Neural progenitor cell (in vitro differentiated cells): ENCODE measurements at regions not wholly inside any gene's neighbourhood (a gene's known extent, or its start where the extent isn't known, plus 50 kb on each side); places are given as distances from the start of the nearest gene placed in this dataset.

Experiments used
- DNase-seq: peaks from one replicate; pipeline ENCODE4 v3.0.0-alpha.2; 2016; ENCODE audit warnings: low spot score
- H2AFZ ChIP-seq: fragments of 200-600 bp; sonication (generic); replicated peaks from 2 replicates; pipeline ENCODE4 v1.6.1; 2016; ENCODE audit warnings: antibody characterized with exemption
- H3F3A ChIP-seq: fragments of 200-600 bp; sonication (generic); 2 replicates; pipeline ENCODE4 v1.6.1; 2016; ENCODE audit warnings: antibody characterized with exemption, low read depth
- H3K27ac ChIP-seq: fragments of 200-600 bp; sonication (generic); 2 replicates; pipeline ENCODE4 v1.5.1; 2016; ENCODE audit warnings: mild to moderate bottlenecking
- H3K27me3 ChIP-seq: fragments of 200-600 bp; sonication (generic); 2 replicates; pipeline ENCODE4 v1.6.1; 2016; ENCODE audit warnings: mild to moderate bottlenecking, moderate library complexity
- H3K36me3 ChIP-seq: fragments of 200-600 bp; sonication (generic); 2 replicates; pipeline ENCODE4 v1.5.1; 2016
- H3K4me1 ChIP-seq: fragments of 200-600 bp; sonication (generic); 2 replicates; pipeline ENCODE4 v1.6.1; 2016; ENCODE audit warnings: mixed run types
- H3K4me2 ChIP-seq: fragments of 200-600 bp; sonication (generic); 2 replicates; pipeline ENCODE4 v1.6.1; 2016
- H3K4me3 ChIP-seq: fragments of 200-600 bp; sonication (generic); 2 replicates; pipeline ENCODE4 v1.5.1; 2016
- H3K79me2 ChIP-seq: fragments of 200-600 bp; sonication (generic); 2 replicates; pipeline ENCODE4 v1.6.1; 2016; ENCODE audit warnings: low read depth
- H3K9ac ChIP-seq: fragments of 200-600 bp; sonication (generic); 2 replicates; pipeline ENCODE4 v1.6.1; 2016
- H3K9me3 ChIP-seq: fragments of 200-600 bp; sonication (generic); 2 replicates; pipeline ENCODE4 v1.5.1; 2016; ENCODE audit warnings: low read depth
- H4K20me1 ChIP-seq: fragments of 200-600 bp; sonication (generic); 2 replicates; pipeline ENCODE4 v1.6.1; 2016; ENCODE audit warnings: low read depth
- H3K27ac Mint-ChIP-seq: 3 replicates; pipeline ENCODE4 v1.8.0; 2021; ENCODE audit warnings: mixed read lengths
- H3K27me3 Mint-ChIP-seq: 2 replicates; pipeline ENCODE4 v1.8.0; 2022; ENCODE audit warnings: low read depth, mild to moderate bottlenecking, inconsistent platforms, moderate library complexity, mixed read lengths; ENCODE audit not compliant: insufficient read depth
- H3K36me3 Mint-ChIP-seq: 3 replicates; pipeline ENCODE4 v1.8.0; 2021; ENCODE audit warnings: mixed read lengths
- H3K4me1 Mint-ChIP-seq: 3 replicates; pipeline ENCODE4 v1.8.0; 2021; ENCODE audit warnings: mixed read lengths
- H3K4me3 Mint-ChIP-seq: 3 replicates; pipeline ENCODE4 v1.8.0; 2021; ENCODE audit warnings: mild to moderate bottlenecking, moderate library complexity, mixed read lengths
- H3K9me3 Mint-ChIP-seq: 3 replicates; pipeline ENCODE4 v1.8.0; 2020; ENCODE audit warnings: mixed read lengths
- EZH2 ChIP-seq: fragments of 200-600 bp; sonication (generic); IDR thresholded peaks from 2 replicates; pipeline ENCODE4 v1.6.1; 2017; ENCODE audit warnings: antibody characterized with exemption, mild to moderate bottlenecking, moderate library complexity
- EZH2phosphoT487 ChIP-seq: fragments of 200-600 bp; sonication (generic); IDR thresholded peaks from 2 replicates; pipeline ENCODE4 v1.6.1; 2017; ENCODE audit warnings: antibody characterized with exemption
- TF ChIP-seq, protein P1 (sequence below): fragments of 200-600 bp; sonication (generic); IDR thresholded peaks from 2 replicates; pipeline ENCODE4 v1.5.1; 2017; ENCODE audit warnings: antibody characterized with exemption, mild to moderate bottlenecking

DNA sequence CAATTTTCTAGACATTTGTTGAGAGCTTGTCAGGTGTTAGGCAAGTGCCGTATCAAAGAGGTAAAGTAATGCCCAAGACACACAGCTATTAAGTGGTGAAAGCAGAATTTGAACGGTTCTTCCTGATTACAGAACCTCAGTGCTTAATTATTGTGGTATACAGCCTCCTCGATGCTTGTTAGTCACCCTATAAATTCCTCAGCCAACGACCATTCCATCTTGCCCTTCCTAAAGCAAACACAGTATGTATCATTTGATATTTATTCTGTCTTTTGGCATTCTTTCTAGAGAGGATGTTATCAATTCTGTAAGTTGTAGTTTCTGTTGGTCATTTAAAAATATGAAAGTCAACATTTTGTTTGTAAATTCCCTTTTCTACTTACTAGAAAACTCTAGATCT is 297.8 kb upstream of the BMP2 start:
- Histone ChIP-seq H3K4me2 (no peak overlapping the region), H3F3A (no peaks in the 10 kb centered on the region), H3K4me1 (no peaks in the 10 kb centered on the region), H3K4me3 (no peak overlapping the region), H3K79me2 (no peaks in the 10 kb centered on the region), H3K27ac (no peak overlapping the region), H3K27me3 (no peaks in the 10 kb centered on the region), H2AFZ (no peak overlapping the region), H3K36me3 (no peaks in the 10 kb centered on the region), H4K20me1 (no peaks in the 10 kb centered on the region), H3K9ac (no peak overlapping the region), H3K9me3 (no peaks in the 10 kb centered on the region)
- no peaks in the 10 kb centered on the region for H3K27me3 Mint-ChIP-seq
- H3K4me1 Mint-ChIP-seq = no peaks in the 10 kb centered on the region
- no peak overlapping the region for H3K27ac Mint-ChIP-seq
- TF ChIP-seq EZH2 = no peak
- TF ChIP-seq, protein P1, sequence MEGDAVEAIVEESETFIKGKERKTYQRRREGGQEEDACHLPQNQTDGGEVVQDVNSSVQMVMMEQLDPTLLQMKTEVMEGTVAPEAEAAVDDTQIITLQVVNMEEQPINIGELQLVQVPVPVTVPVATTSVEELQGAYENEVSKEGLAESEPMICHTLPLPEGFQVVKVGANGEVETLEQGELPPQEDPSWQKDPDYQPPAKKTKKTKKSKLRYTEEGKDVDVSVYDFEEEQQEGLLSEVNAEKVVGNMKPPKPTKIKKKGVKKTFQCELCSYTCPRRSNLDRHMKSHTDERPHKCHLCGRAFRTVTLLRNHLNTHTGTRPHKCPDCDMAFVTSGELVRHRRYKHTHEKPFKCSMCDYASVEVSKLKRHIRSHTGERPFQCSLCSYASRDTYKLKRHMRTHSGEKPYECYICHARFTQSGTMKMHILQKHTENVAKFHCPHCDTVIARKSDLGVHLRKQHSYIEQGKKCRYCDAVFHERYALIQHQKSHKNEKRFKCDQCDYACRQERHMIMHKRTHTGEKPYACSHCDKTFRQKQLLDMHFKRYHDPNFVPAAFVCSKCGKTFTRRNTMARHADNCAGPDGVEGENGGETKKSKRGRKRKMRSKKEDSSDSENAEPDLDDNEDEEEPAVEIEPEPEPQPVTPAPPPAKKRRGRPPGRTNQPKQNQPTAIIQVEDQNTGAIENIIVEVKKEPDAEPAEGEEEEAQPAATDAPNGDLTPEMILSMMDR = no peak
- TF ChIP-seq EZH2phosphoT487 = no peak
- no peaks in the 10 kb centered on the region for H3K9me3 Mint-ChIP-seq
- H3K4me3 Mint-ChIP-seq = no peak overlapping the region
- no peak for DNase-seq
- no peaks in the 10 kb centered on the region for H3K36me3 Mint-ChIP-seq

DNA sequence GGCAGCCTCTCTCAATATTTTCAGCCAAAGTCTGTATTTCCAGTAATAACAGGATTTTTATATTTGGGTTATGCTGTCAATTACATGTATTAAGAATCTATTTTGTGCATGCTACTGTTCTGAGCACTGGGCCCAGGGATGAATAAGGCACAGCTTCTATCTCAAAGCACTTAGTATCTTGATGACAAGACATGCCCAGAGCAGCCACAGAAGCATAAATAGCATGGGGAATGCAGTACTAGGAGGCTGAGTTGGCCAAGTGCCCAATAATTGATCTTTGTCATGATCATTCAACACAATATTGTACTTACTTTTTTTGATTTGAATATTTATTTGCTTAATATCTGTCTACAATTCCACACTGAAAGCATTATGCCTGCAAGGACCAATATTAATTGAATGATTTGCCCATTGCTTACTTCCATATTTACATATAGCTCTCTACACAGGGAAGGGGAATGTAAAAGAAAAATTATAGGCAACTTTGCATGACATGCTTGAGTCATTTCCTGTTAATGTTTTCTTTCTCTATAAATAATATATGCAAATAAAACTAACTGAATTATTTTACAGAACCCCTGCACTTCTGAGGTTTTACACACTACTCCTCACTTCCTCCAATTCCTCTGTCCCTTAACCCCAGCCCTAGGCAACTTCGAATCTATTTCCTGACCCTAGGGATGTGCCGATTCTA is 298.9 kb upstream of the BMP2 start:
- Histone ChIP-seq H4K20me1 (no peaks in the 10 kb centered on the region), H3K4me1 (no peaks in the 10 kb centered on the region), H2AFZ (no peak overlapping the region), H3K4me2 (no peak overlapping the region), H3K36me3 (no peaks in the 10 kb centered on the region), H3K4me3 (no peak overlapping the region), H3K9me3 (no peaks in the 10 kb centered on the region), H3K27me3 (no peaks in the 10 kb centered on the region), H3F3A (no peaks in the 10 kb centered on the region), H3K79me2 (no peaks in the 10 kb centered on the region), H3K27ac (no peak overlapping the region), H3K9ac (no peak overlapping the region)
- no peak overlapping the region for H3K4me3 Mint-ChIP-seq
- no peaks in the 10 kb centered on the region for H3K27me3 Mint-ChIP-seq
- H3K27ac Mint-ChIP-seq = no peak overlapping the region
- no peaks in the 10 kb centered on the region for H3K36me3 Mint-ChIP-seq
- H3K4me1 Mint-ChIP-seq = no peaks in the 10 kb centered on the region
- no peaks in the 10 kb centered on the region for H3K9me3 Mint-ChIP-seq
- no peak for TF ChIP-seq EZH2
- TF ChIP-seq EZH2phosphoT487 = no peak
- TF ChIP-seq, protein P1 = no peak
- no peak for DNase-seq

DNA sequence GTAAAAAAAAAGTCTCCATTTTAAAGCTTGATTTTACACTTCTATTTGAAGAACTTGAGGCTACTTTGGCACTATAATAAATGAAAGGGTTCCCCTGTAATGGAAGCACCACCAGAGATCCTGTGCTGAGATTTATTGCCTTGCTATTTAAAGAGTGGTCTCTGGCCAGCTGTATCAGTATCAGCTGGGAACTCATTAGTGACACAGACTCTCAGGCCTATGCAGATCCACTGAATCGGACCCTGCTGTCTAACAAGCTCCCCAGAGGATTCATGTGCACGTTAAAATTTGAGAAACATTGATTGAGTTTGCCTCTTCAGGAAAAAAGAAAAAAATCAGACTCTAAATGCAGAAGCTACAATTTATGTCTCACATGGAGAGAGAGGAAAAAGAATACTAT is 299.9 kb upstream of the BMP2 start:
- no peak for DNase-seq
- Histone ChIP-seq H4K20me1 (no peaks in the 10 kb centered on the region), H3F3A (no peaks in the 10 kb centered on the region), H3K27ac (no peak overlapping the region), H3K4me1 (no peaks in the 10 kb centered on the region), H3K4me3 (no peak overlapping the region), H3K9ac (no peak overlapping the region), H3K9me3 (no peaks in the 10 kb centered on the region), H3K27me3 (no peaks in the 10 kb centered on the region), H3K36me3 (no peaks in the 10 kb centered on the region), H3K79me2 (no peaks in the 10 kb centered on the region), H2AFZ (no peak overlapping the region), H3K4me2 (no peak overlapping the region)
- no peaks in the 10 kb centered on the region for H3K27me3 Mint-ChIP-seq
- H3K9me3 Mint-ChIP-seq = no peaks in the 10 kb centered on the region
- H3K4me1 Mint-ChIP-seq = no peaks in the 10 kb centered on the region
- no peak overlapping the region for H3K27ac Mint-ChIP-seq
- no peaks in the 10 kb centered on the region for H3K36me3 Mint-ChIP-seq
- TF ChIP-seq EZH2phosphoT487 (no peak), EZH2 (no peak)
- TF ChIP-seq, protein P1 = no peak
- no peak overlapping the region for H3K4me3 Mint-ChIP-seq
